H1 (cell line): ENCODE measurements at regions not wholly inside any gene's neighbourhood (a gene's known extent, or its start where the extent isn't known, plus 50 kb on each side); places are given as distances from the start of the nearest gene placed in this dataset.

Source experiments
- CTCF ChIA-PET: fragments of 300-600 bp; sonication (Branson Sonifier 250); formaldehyde crosslinking; loops from one replicate; lab custom pipeline; 2021; ENCODE audit not compliant: partially characterized antibody; lab: Charles Lee
- POLR2A ChIA-PET: fragments of 300-600 bp; sonication (Branson Sonifier 250); formaldehyde crosslinking; loops from one replicate; lab custom pipeline; 2021; ENCODE audit warnings: inconsistent platforms; ENCODE audit not compliant: partially characterized antibody; lab: Charles Lee
- DNase-seq, 2 experiments: peaks; one replicate each; pipeline versions ENCODE4 v3.0.0 to v3.0.0-alpha.2; 2010 to 2022; ENCODE audit warnings: low spot score in 2 of 2, low read depth in 1 of 2, mixed read lengths in 1 of 2
- FAIRE-seq: peaks from 2 replicates; lab custom pipeline; 2011; peaks lifted over from hg19 to GRCh38; lab: Jason Lieb, UNC
- H2AFZ ChIP-seq: 2 replicates; pipeline ENCODE4 v1.8.1; 2012; ENCODE audit warnings: low read length, inconsistent platforms
- H2AK5ac ChIP-seq: 2 replicates; pipeline ENCODE4 v1.6.1; 2013; ENCODE audit warnings: low read depth, low read length
- H2BK120ac ChIP-seq: replicated peaks from 2 replicates; pipeline ENCODE3; 2013; ENCODE audit warnings: low read depth, low read length, inconsistent platforms
- H2BK12ac ChIP-seq: 2 replicates; pipeline ENCODE4 v1.6.1; 2013; ENCODE audit warnings: low read depth, low read length
- H2BK15ac ChIP-seq: 2 replicates; pipeline ENCODE4 v1.6.1; 2013; ENCODE audit warnings: low read length
- H2BK20ac ChIP-seq: 2 replicates; pipeline ENCODE4 v1.6.1; 2013; ENCODE audit warnings: low read length
- H2BK5ac ChIP-seq: 2 replicates; pipeline ENCODE4 v1.6.1; 2013; ENCODE audit warnings: low read depth, low read length
- H3K14ac ChIP-seq: 2 replicates; pipeline ENCODE4 v1.6.1; 2013; ENCODE audit warnings: inconsistent platforms; ENCODE audit not compliant: insufficient read length
- H3K18ac ChIP-seq: 2 replicates; pipeline ENCODE4 v1.6.1; 2013; ENCODE audit warnings: low read length; ENCODE audit errors: extremely low read depth
- H3K23ac ChIP-seq: 2 replicates; pipeline ENCODE4 v1.6.1; 2013; ENCODE audit warnings: inconsistent platforms; ENCODE audit not compliant: insufficient read length
- H3K23me2 ChIP-seq: 2 replicates; pipeline ENCODE4 v1.6.1; 2013; ENCODE audit warnings: low read depth, low read length
- H3K27ac ChIP-seq: 2 replicates; pipeline ENCODE4 v1.6.1; 2011; ENCODE audit warnings: low read depth, low read length, inconsistent platforms
- H3K27me3 ChIP-seq, 4 experiments: replicated peaks in 1 of 4; 1 replicate in 1 of 4; 2 replicates in 3 of 4; pipeline versions ENCODE4 v1.6.1 to v1.8.1; 2011 to 2013; ENCODE audit warnings: low read length in 3 of 4, mild to moderate bottlenecking in 3 of 4, inconsistent platforms in 2 of 4, mixed read lengths in 2 of 4, moderate library complexity in 1 of 4; ENCODE audit not compliant: control insufficient read depth in 3 of 4, insufficient read depth in 3 of 4; ENCODE audit errors: extremely low read depth in 1 of 4
- H3K36me3 ChIP-seq, 4 experiments: 2 replicates each; pipeline versions ENCODE4 v1.6.1 to v1.8.1; 2011 to 2013; ENCODE audit warnings: mild to moderate bottlenecking in 4 of 4, low read length in 3 of 4, moderate library complexity in 2 of 4, control low read depth in 1 of 4, inconsistent platforms in 1 of 4; ENCODE audit not compliant: insufficient read depth in 4 of 4, control insufficient read depth in 2 of 4
- H3K4ac ChIP-seq: replicated peaks from 2 replicates; pipeline ENCODE3; 2013; ENCODE audit warnings: low read length, low read depth, mixed read lengths, inconsistent platforms; ENCODE audit not compliant: insufficient read length
- H3K4me1 ChIP-seq, 4 experiments: replicated peaks in 1 of 4; 1 replicate in 1 of 4; 2 replicates in 3 of 4; pipeline versions ENCODE4 v1.6.1 to v1.8.1; 2011 to 2013; ENCODE audit warnings: low read length in 3 of 4, inconsistent platforms in 2 of 4, mixed read lengths in 1 of 4; ENCODE audit not compliant: insufficient read depth in 4 of 4, control insufficient read depth in 3 of 4
- H3K4me2 ChIP-seq, 2 experiments: 2 replicates each; pipeline versions ENCODE4 v1.6.1 to v1.8.1; 2011 to 2013; ENCODE audit warnings: low read depth in 2 of 2, low read length in 2 of 2, control low read depth in 1 of 2, inconsistent platforms in 1 of 2, mild to moderate bottlenecking in 1 of 2; ENCODE audit not compliant: insufficient read depth in 1 of 2
- H3K4me3 ChIP-seq, 4 experiments: fragments of 200-600, 300-600 bp in 1 of 4; sonication (generic), shearing (Covaris generic), sonication (Bioruptor Twin) in 1 of 4; 2 replicates each; pipeline versions ENCODE4 v1.5.1 to v1.8.1; 2011 to 2016; ENCODE audit warnings: low read length in 4 of 4, low read depth in 3 of 4, control low read depth in 2 of 4, inconsistent platforms in 2 of 4, mild to moderate bottlenecking in 2 of 4, mixed read lengths in 1 of 4, moderate library complexity in 1 of 4; ENCODE audit not compliant: insufficient read depth in 2 of 4; ENCODE audit errors: extremely low read depth in 1 of 4
- H3K56ac ChIP-seq: replicated peaks from 2 replicates; pipeline ENCODE3; 2013; ENCODE audit warnings: low read depth, mild to moderate bottlenecking, mixed read lengths, low read length, inconsistent platforms; ENCODE audit not compliant: insufficient read length
- H3K79me1 ChIP-seq: 2 replicates; pipeline ENCODE4 v1.6.1; 2013; ENCODE audit warnings: low read depth, low read length, control low read depth
- H3K79me2 ChIP-seq, 2 experiments: 2 replicates each; pipeline versions ENCODE4 v1.6.1 to v1.8.1; 2012 to 2013; ENCODE audit warnings: low read length in 2 of 2, mild to moderate bottlenecking in 2 of 2, inconsistent platforms in 1 of 2; ENCODE audit not compliant: insufficient read depth in 2 of 2, control insufficient read depth in 1 of 2
- H3K9ac ChIP-seq, 4 experiments: replicated peaks in 1 of 4; 1 replicate in 1 of 4; 2 replicates in 3 of 4; pipeline versions ENCODE4 v1.6.1 to v1.8.1; 2011 to 2013; ENCODE audit warnings: low read depth in 3 of 4, low read length in 3 of 4, control low read depth in 2 of 4, mild to moderate bottlenecking in 2 of 4, moderate library complexity in 2 of 4, inconsistent platforms in 1 of 4; ENCODE audit errors: extremely low read depth in 1 of 4
- H3K9me3 ChIP-seq, 2 experiments: 2 replicates each; pipeline versions ENCODE4 v1.6.1 to v1.8.1; 2012 to 2013; ENCODE audit warnings: mild to moderate bottlenecking in 2 of 2, moderate library complexity in 2 of 2, control low read depth in 1 of 2, inconsistent platforms in 1 of 2, low read depth in 1 of 2, low read length in 1 of 2, mixed read lengths in 1 of 2; ENCODE audit not compliant: insufficient read depth in 2 of 2
- H4K20me1 ChIP-seq, 2 experiments: replicated peaks in 1 of 2; 2 replicates each; pipeline versions ENCODE3 to v1.8.1; 2011 to 2013; ENCODE audit warnings: inconsistent platforms in 2 of 2, low read length in 2 of 2, mild to moderate bottlenecking in 1 of 2; ENCODE audit not compliant: insufficient read depth in 2 of 2, control insufficient read depth in 1 of 2
- H4K5ac ChIP-seq: 2 replicates; pipeline ENCODE4 v1.6.1; 2013; ENCODE audit warnings: low read length, low read depth, mixed read lengths, inconsistent platforms; ENCODE audit not compliant: insufficient read length
- H4K8ac ChIP-seq: 2 replicates; pipeline ENCODE4 v1.8.0; 2013; ENCODE audit warnings: mild to moderate bottlenecking, moderate library complexity, low read length, inconsistent platforms; ENCODE audit not compliant: insufficient read depth; ENCODE audit errors: extremely low read depth
- H4K91ac ChIP-seq: replicated peaks from 2 replicates; pipeline ENCODE3; 2013; ENCODE audit warnings: low read length, mixed read lengths, inconsistent platforms; ENCODE audit not compliant: insufficient read length
- BCL11A ChIP-seq, 2 experiments: IDR thresholded peaks; one replicate each; pipeline ENCODE4 v1.6.1; 2011; ENCODE audit warnings: low read depth in 2 of 2, low read length in 2 of 2, mild to moderate bottlenecking in 2 of 2
- CTBP2 ChIP-seq: IDR thresholded peaks from 2 replicates; pipeline ENCODE4 v1.7.0; 2011; ENCODE audit warnings: borderline replicate concordance, mild to moderate bottlenecking, moderate library complexity, mixed read lengths, low read length; ENCODE audit not compliant: insufficient read depth, insufficient read length
- CTCF ChIP-seq, 3 experiments: IDR thresholded peaks; 1 replicate in 2 of 3; 2 replicates in 1 of 3; pipeline versions ENCODE4 v1.5.1 to v1.6.1; 2011; ENCODE audit warnings: low read length in 3 of 3, mild to moderate bottlenecking in 3 of 3, inconsistent platforms in 2 of 3, low read depth in 1 of 3, moderate library complexity in 1 of 3; ENCODE audit not compliant: insufficient read depth in 1 of 3; ENCODE audit errors: control extremely low read depth in 1 of 3
- PHF8 ChIP-seq: fragments of 200-600 bp; sonication (generic); conservative IDR thresholded peaks from 2 replicates; pipeline ENCODE4 v1.7.1; 2012; ENCODE audit warnings: low read depth, mild to moderate bottlenecking, inconsistent platforms, low read length, moderate library complexity
- POLR2A ChIP-seq, 2 experiments: IDR thresholded peaks; 1 replicate in 1 of 2; 2 replicates in 1 of 2; pipeline ENCODE4 v1.6.1; 2011; ENCODE audit warnings: low read depth in 2 of 2, low read length in 2 of 2, mild to moderate bottlenecking in 2 of 2; ENCODE audit errors: control extremely low read depth in 1 of 2
- TEAD4 ChIP-seq: IDR thresholded peaks from 2 replicates; pipeline ENCODE4 v1.6.1; 2012; ENCODE audit warnings: low read depth, low read length, inconsistent platforms, mixed read lengths
- WGBS, 2 experiments: shearing (Covaris generic) in 1 of 2; methylation state at CpG; one replicate each; pipeline versions ENCODE4 v1.1.6 to v1.1.7; 2013 to 2015; ENCODE audit warnings: low lambda C conversion rate in 2 of 2, mixed read lengths in 2 of 2, inconsistent platforms in 1 of 2, low coverage in 1 of 2, missing lambda C conversion rate in 1 of 2; ENCODE audit not compliant: insufficient replicate concordance in 2 of 2, insufficient coverage in 1 of 2, insufficient read length in 1 of 2; ENCODE audit errors: extremely low coverage in 1 of 2, missing lambda C conversion rate in 1 of 2; 5-methylcytosine and 5-hydroxymethylcytosine counted together

- no peak overlapping the region for H3K56ac ChIP-seq
- FAIRE-seq (no peak), DNase-seq (no peak)
- no peaks in the 10 kb centered on the region for H3K36me3 ChIP-seq
- 100% methylated on average over 2 of the region's 2 CpGs; no CpG with 5 or more reads in 1 of the 2 experiments for WGBS, 2 experiments
- H2AK5ac ChIP-seq = no peak overlapping the region
- no peak overlapping the region for H2BK120ac ChIP-seq
- no peak overlapping the region for H2BK20ac ChIP-seq
- no peak overlapping the region for H3K9ac ChIP-seq
- no peaks in the 10 kb centered on the region for H3K27me3 ChIP-seq
- H2BK12ac ChIP-seq = no peak overlapping the region
- no peak overlapping the region for H3K14ac ChIP-seq
- no peak overlapping the region for H2AFZ ChIP-seq
- no peaks in the 10 kb centered on the region for H4K20me1 ChIP-seq
- H3K4me1 ChIP-seq = no peaks in the 10 kb centered on the region
- H3K4me2 ChIP-seq = no peak overlapping the region
- no peaks in the 10 kb centered on the region for H3K79me2 ChIP-seq
- H3K27ac ChIP-seq = no peak overlapping the region
- H4K8ac ChIP-seq = no peak overlapping the region
- no peak overlapping the region for H3K4ac ChIP-seq
- no peak overlapping the region for H2BK15ac ChIP-seq
- H3K9me3 ChIP-seq = no peaks in the 10 kb centered on the region
- no peaks in the 10 kb centered on the region for H3K23me2 ChIP-seq
- no peak overlapping the region for H2BK5ac ChIP-seq
- H4K5ac ChIP-seq = no peak overlapping the region
- no peaks in the 10 kb centered on the region for H3K79me1 ChIP-seq
- no peak overlapping the region for H4K91ac ChIP-seq
- TF ChIP-seq CTBP2 (no peak), CTCF (IDR thresholded peaks at IDR 0.05; ENCODE audit: control extremely low read depth in 1 of 3, insufficient read depth in 1 of 3, low read depth in 1 of 3, low read length in 3 of 3) (no peak), TEAD4 (no peak), PHF8 (no peak), POLR2A (IDR thresholded peaks at IDR 0.05; ENCODE audit: control extremely low read depth in 1 of 2, low read depth in 2 of 2, low read length in 2 of 2) (no peak), BCL11A (IDR thresholded peaks at IDR 0.05; ENCODE audit: low read depth in 2 of 2, low read length in 2 of 2) (no peak)
- CTCF ChIA-PET = interaction anchor here (0.6 kb wide), 1 partner anchor 879 kb away, joined by 3 read pairs; no protein-coding TSS in a partner anchor
- no peak overlapping the region for H3K18ac ChIP-seq
- POLR2A ChIA-PET = no interaction called here
- H3K4me3 ChIP-seq = no peak overlapping the region
- no peak overlapping the region for H3K23ac ChIP-seq
Observed at GRCh38 chrY:15179890-15180289, 655.6 kb downstream of the NLGN4Y start.
